ENCODE measurements at regions not wholly inside any gene's neighbourhood (a gene's known extent, or its start where the extent isn't known, plus 50 kb on each side); places are given as distances from the start of the nearest gene placed in this dataset.
A peak's percentile ranks its signal among the peaks of the same experiment; 100 is the strongest.
"Not testable (repeated sequence)": the region's sequence is repeated elsewhere in the genome, so short reads cannot be mapped to it uniquely, and the experiment has no call there.

- DNase-seq: no peak
These were observed 1068.6 kb downstream of the DNAJB9 start for GRCh38 chr7:109638321-109638720.

- no peak for DNase-seq
These were observed 1069.9 kb downstream of the DNAJB9 start for GRCh38 chr7:109639561-109639960.

GRCh38 chr7:109641445-109641844 lies 1071.8 kb downstream of the DNAJB9 start:
- no peak for DNase-seq

GRCh38 chr7:109646124-109646523 lies 1076.5 kb downstream of the DNAJB9 start:
- DNase-seq: no peak

- DNase-seq: not testable (repeated sequence)
These were observed 1076.9 kb downstream of the DNAJB9 start for GRCh38 chr7:109646594-109646993.

- not testable (repeated sequence) for DNase-seq
These were observed 1077.6 kb downstream of the DNAJB9 start for GRCh38 chr7:109647263-109647662.

GRCh38 chr7:109659261-109659660 lies 1089.6 kb downstream of the DNAJB9 start:
- DNase-seq: no peak

GRCh38 chr7:109660401-109660800 lies 1090.7 kb downstream of the DNAJB9 start:
- DNase-seq: no peak

- DNase-seq: no peak
These were observed 1094.1 kb downstream of the DNAJB9 start for GRCh38 chr7:109663806-109664205.

GRCh38 chr7:109687269-109687668 lies 1117.6 kb downstream of the DNAJB9 start:
- not testable (repeated sequence) for DNase-seq

GRCh38 chr7:109692613-109693012 lies 1122.9 kb downstream of the DNAJB9 start:
- not testable (repeated sequence) for DNase-seq

GRCh38 chr7:109694149-109695071 lies 1124.7 kb downstream of the DNAJB9 start:
- DNase-seq: peak; percentile 1

GRCh38 chr7:109695419-109695818 lies 1125.7 kb downstream of the DNAJB9 start:
- DNase-seq: no peak

- DNase-seq: no peak
These were observed 1127.0 kb downstream of the DNAJB9 start for GRCh38 chr7:109696723-109697122.

- no peak for DNase-seq
These were observed 1130.0 kb downstream of the DNAJB9 start for GRCh38 chr7:109699661-109700060.

GRCh38 chr7:109713366-109713765 lies 1143.7 kb downstream of the DNAJB9 start:
- DNase-seq: no peak

- DNase-seq: not testable (repeated sequence)
These were observed 1149.7 kb downstream of the DNAJB9 start for GRCh38 chr7:109719359-109719758.

GRCh38 chr7:109734601-109735000 lies 1164.9 kb downstream of the DNAJB9 start:
- DNase-seq: no peak

GRCh38 chr7:109735881-109736280 lies 1166.2 kb downstream of the DNAJB9 start:
- no peak for DNase-seq

GRCh38 chr7:109745677-109746410 lies 1176.2 kb downstream of the DNAJB9 start:
- DNase-seq: no peak

GRCh38 chr7:109751241-109751640 lies 1181.6 kb downstream of the DNAJB9 start:
- DNase-seq: no peak

- DNase-seq: no peak
These were observed 1182.4 kb downstream of the DNAJB9 start for GRCh38 chr7:109752068-109752467.

GRCh38 chr7:109757713-109758112 lies 1188.0 kb downstream of the DNAJB9 start:
- DNase-seq: no peak
